Sciatic nerve (tissue), 2 donors: ENCODE measurements at regions not wholly inside any gene's neighbourhood (a gene's known extent, or its start where the extent isn't known, plus 50 kb on each side); places are given as distances from the start of the nearest gene placed in this dataset.

Source experiments
- ATAC-seq: fragments of 200-7000 bp; cut with Tn5 transposase; one replicate; pipeline ENCODE4 v1.9.1; 2020; ENCODE audit warnings: mild to moderate bottlenecking, moderate library complexity
- DNase-seq: peaks from one replicate; pipeline ENCODE4 v3.0.0-alpha.2; 2020; ENCODE audit warnings: low spot score
- intact Hi-C: fragments of 100-400 bp; cut with DNase I; formaldehyde crosslinking; loops from one replicate; pipeline ENCODE4 v1.14.2; 2022
- donor health status: DM: no; HTN: no; CAD: no.
- donor health status: DM: no; HTN: no; CAD: no.

GRCh38 chr2:53422979-53423378, 344.6 kb upstream of the CHAC2 start:
- DNase-seq, result no peak
- peak; percentile 39 for ATAC-seq
- intact Hi-C loops, result no loop called here

GRCh38 chr2:53417385-53417784, 350.2 kb upstream of the CHAC2 start:
- ATAC-seq, result no peak
- no peak for DNase-seq
- intact Hi-C loops, result no loop called here

GRCh38 chr2:53407363-53408080, 360.1 kb upstream of the CHAC2 start:
- intact Hi-C loops, result no loop called here
- DNase-seq, result no peak
- ATAC-seq, result no peak

DNA sequence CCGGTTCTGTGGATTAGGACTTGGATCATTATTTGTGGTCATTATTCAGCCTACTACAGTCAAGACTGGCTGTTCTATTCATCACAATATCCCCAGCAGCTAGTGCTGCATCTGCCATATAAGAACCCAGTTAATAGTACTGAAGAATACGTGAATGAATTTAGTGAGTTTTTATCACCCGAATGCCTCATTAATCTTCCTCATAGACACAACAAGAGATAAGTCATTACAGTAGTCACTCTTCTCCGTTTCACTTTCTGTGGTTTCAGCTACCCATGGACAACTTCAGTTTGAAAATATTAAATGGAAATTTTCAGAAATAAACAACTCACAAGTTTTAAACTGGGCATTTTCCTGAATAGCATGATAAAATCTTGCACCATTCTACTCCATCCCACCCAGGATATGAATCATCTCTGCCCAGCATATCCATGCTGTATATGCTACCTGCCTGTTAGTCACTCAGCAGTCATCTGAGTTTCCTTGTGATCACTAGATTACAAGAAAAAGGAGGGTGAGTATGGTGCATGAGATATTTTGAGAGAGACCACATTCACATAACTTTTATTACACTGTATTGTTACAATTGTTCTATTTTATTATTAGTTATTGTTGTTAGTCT, 363.7 kb upstream of the CHAC2 start:
- intact Hi-C loops, result no loop called here
- ATAC-seq (no peak), DNase-seq (no peak)

GRCh38 chr2:53397085-53397484, 370.5 kb upstream of the CHAC2 start:
- ATAC-seq (no peak), DNase-seq (no peak)
- intact Hi-C loops, result no loop called here

GRCh38 chr2:53381271-53381670, 386.3 kb upstream of the CHAC2 start:
- DNase-seq (no peak), ATAC-seq (no peak)
- intact Hi-C loops, result no loop called here

GRCh38 chr2:53379547-53379946, 388.1 kb upstream of the CHAC2 start:
- intact Hi-C loops, result no loop called here
- ATAC-seq (no peak), DNase-seq (no peak)

DNA sequence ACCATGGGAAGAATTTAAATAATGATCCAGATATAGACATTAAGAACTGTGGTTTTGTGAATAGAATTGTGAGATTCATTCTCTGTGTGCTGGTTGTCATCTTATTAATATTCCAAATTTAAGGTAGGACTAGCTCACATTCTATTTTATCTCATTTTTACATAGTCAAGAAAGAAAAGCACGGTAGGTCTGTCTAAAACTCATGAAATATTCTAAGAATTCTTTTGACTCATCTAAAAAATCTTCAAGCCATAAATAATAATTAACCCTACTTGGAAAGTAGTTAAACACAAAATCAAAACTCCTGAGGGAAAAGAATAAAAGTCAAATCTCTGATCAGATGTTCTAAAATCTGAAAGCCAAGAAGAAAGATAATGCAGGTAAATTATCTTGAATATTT, 388.8 kb upstream of the CHAC2 start:
- DNase-seq (no peak), ATAC-seq (no peak)
- intact Hi-C loops, result no loop called here

DNA sequence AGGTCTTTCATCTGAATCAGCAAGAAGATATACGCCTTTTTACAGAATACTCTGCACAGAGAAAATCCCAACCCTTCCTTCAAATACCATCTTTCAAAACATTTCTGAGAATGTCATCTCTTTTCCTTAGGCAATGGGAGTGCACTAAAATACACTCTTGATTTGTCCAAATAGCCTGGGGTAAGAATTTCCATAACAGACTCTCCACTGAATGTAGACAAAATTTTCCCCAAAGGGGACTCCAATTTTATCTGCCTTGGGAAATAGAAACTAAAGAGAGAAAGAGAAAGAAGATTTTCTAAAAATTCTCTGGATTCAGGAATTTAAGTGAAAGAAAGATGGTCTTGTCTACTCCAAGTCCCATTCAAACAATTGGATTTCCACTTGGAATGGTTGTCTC, 394.5 kb upstream of the CHAC2 start:
- no peak for ATAC-seq
- intact Hi-C loops, result no loop called here
- no peak for DNase-seq

DNA sequence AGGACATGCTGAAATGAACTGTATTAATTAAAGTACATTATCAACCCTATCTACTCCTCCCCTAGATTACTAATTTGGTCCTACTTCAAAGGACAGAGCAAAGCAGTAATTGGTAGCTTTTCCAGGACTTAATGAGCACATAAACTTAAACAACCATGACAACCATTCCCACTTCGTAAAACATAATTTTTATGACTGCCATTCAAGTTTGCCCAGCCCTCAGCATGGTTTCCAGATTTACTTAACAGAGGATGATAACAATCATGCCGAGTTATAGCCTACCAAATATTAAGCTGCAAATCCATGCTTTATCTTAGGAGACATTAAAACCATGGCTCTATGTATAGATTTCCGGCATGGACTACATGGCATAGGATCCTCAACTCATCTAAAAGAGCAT, 401.1 kb upstream of the CHAC2 start:
- no peak for ATAC-seq
- intact Hi-C loops, result no loop called here
- no peak for DNase-seq

GRCh38 chr2:53362934-53363333, 404.7 kb upstream of the CHAC2 start:
- intact Hi-C loops, result no loop called here
- DNase-seq, result no peak
- ATAC-seq, result no peak

DNA sequence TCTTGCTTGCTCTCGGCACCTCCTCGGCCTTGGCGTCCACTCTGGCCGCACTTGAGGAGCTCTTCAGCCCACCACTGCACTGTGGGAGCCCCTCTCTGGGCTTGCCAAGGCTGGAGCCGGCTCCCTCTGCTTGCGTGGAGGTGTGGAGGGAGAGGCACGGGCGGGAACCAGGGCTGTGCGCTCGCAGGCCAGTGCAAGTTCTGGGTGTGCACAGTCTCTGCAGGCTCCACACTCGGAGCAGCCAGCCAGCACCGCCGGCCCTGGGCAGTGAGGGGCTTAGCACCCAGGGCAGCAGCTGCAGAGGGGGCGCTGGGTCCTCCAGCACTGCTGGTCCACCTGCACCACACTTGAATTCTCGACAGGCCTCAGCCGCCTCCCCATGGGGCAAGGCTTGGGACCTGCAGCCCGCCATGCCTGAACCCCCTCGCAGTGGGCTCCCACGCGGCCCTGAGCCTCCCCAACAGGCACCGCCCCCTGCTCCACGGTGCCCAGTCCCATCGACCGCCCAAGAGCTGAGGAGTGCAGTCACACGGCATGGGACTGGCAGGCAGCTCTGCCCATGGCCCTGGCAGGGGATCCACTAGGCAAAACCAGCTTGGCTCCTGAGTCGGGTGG, 411.2 kb upstream of the CHAC2 start:
- intact Hi-C loops, result no loop called here
- DNase-seq (no peak), ATAC-seq (no peak)

GRCh38 chr2:53353135-53354114, 414.2 kb upstream of the CHAC2 start:
- no peak for ATAC-seq
- no peak for DNase-seq
- intact Hi-C loops, result no loop called here

GRCh38 chr2:53347269-53347668, 420.3 kb upstream of the CHAC2 start:
- DNase-seq, result no peak
- intact Hi-C loops, result no loop called here
- ATAC-seq, result no peak

DNA sequence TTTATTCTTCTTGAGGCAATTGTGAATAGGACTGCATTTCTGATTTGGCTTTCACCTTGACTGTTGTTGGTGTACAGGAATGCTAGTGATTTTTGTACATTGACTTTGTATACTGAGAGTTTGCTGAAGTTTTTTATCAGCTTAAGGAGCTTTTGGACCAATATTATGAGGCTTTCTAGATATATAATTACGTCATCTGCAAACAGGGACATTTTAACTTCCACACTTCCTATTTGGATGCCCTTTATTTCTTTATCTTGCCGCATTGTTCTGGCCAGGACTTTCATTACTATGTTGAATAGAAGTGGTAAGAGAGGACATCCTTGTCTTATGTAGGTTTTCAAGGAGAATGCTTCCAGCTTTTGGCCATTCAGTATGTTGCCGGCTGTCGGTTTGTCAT, 425.4 kb upstream of the CHAC2 start:
- DNase-seq (no peak), ATAC-seq (no peak)
- intact Hi-C loops, result no loop called here

- ATAC-seq, result no peak
- no peak for DNase-seq
- intact Hi-C loops, result no loop called here
Observed at GRCh38 chr2:53334610-53335009, 433.0 kb upstream of the CHAC2 start.

DNA sequence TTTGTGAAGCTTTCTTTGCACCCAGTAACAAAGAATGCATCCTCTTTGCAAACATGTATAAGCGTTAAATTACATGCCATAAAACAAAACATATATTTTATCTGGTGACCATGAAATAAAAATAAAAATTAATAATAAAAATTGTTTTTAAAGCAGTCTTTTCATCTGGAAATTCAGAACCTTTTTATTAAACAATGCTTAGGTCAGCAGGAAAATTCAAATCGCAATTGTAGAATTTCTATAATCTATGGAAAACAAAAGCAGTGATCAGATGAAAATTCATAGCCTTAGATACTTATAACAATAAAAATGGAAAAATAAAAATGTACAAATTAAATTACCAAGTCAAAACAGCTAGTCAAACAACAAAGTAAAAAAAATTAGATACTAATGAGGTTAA, 435.9 kb upstream of the CHAC2 start:
- no peak for ATAC-seq
- intact Hi-C loops, result no loop called here
- no peak for DNase-seq

DNA sequence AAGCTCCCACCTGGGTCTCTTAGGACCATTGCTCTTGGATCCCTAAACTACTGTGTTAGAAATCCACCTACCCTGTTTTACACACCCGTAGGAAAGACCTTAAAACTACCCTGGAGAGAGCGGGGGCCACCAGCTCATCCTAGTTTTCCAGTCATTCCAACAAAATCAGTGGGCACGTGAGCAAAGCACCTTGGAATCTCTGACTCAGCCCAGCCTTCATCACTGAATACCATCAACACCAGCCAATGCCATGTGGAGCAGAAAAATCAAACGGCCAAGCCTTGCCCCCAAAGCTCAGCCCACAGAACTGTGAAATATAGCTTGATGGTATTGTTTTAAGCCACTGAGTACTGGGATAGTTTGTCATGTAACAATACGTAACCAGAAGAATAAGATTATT, 449.7 kb upstream of the CHAC2 start:
- no peak for ATAC-seq
- no peak for DNase-seq
- intact Hi-C loops, result no loop called here

DNA sequence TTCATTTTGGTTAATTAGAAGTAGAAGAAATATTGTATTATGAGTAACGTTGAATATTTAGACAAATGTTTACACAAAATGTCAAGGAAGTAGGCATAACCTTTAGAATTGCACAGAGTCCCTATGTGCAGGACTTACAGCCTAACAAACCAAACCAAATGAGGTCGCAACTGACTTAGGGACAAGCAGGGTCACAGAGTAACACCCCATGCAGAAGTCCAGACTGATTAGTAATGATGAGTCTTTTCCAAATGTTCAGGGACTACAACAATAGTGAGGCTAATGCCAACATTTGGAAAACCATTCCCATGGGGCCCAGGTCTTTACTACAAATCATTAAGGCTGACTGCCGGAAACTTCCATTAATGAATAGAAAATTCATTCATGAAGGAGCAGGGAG, 452.5 kb upstream of the CHAC2 start:
- intact Hi-C loops, result no loop called here
- no peak for ATAC-seq
- DNase-seq, result no peak

GRCh38 chr2:53314718-53315117, 452.9 kb upstream of the CHAC2 start:
- ATAC-seq (no peak), DNase-seq (no peak)
- intact Hi-C loops, result no loop called here
